Adipocyte (in vitro differentiated cells): ENCODE measurements at regions not wholly inside any gene's neighbourhood (a gene's known extent, or its start where the extent isn't known, plus 50 kb on each side); places are given as distances from the start of the nearest gene placed in this dataset.

ENCODE experiments used
- DNase-seq: peaks from one replicate; pipeline ENCODE4 v3.0.0-alpha.2; 2015; ENCODE audit warnings: low read depth
- H3K27me3 ChIP-seq: replicated peaks from 2 replicates; pipeline ENCODE4 v1.7.0; 2013; ENCODE audit warnings: mild to moderate bottlenecking, low read length, moderate library complexity; ENCODE audit not compliant: control insufficient read depth, insufficient read depth
- H3K36me3 ChIP-seq: 2 replicates; pipeline ENCODE4 v1.7.0; 2013; ENCODE audit warnings: low read length, mild to moderate bottlenecking, moderate library complexity; ENCODE audit not compliant: control insufficient read depth, insufficient read depth, severe bottlenecking
- H3K4me1 ChIP-seq: 2 replicates; pipeline ENCODE4 v1.7.0; 2013; ENCODE audit warnings: mild to moderate bottlenecking, low read length, moderate library complexity; ENCODE audit not compliant: control insufficient read depth, insufficient read depth
- H3K4me3 ChIP-seq: 2 replicates; pipeline ENCODE4 v1.7.0; 2013; ENCODE audit warnings: mild to moderate bottlenecking, low read length, moderate library complexity
- H3K9ac ChIP-seq: 2 replicates; pipeline ENCODE4 v1.7.0; 2013; ENCODE audit warnings: mild to moderate bottlenecking, low read length, moderate library complexity
- H3K9me3 ChIP-seq: 2 replicates; pipeline ENCODE4 v1.7.0; 2013; ENCODE audit warnings: mild to moderate bottlenecking, low read length, moderate library complexity; ENCODE audit not compliant: control insufficient read depth

GRCh38 chr5:159644053-159644452 is 272.2 kb upstream of the ADRA1B start:
- Histone ChIP-seq H3K9me3 (no peaks in the 10 kb centered on the region), H3K36me3 (no peaks in the 10 kb centered on the region), H3K4me1 (no peaks in the 10 kb centered on the region), H3K4me3 (no peak overlapping the region), H3K9ac (no peak overlapping the region), H3K27me3 (peaks cover 24% of the 10 kb centered on the region)
- DNase-seq = no peak

- Histone ChIP-seq H3K4me1 (no peaks in the 10 kb centered on the region), H3K9ac (no peak overlapping the region), H3K27me3 (peaks cover 24% of the 10 kb centered on the region), H3K36me3 (no peaks in the 10 kb centered on the region), H3K4me3 (no peak overlapping the region), H3K9me3 (no peaks in the 10 kb centered on the region)
- DNase-seq = no peak
Measured at GRCh38 chr5:159645179-159645846, 271.0 kb upstream of the ADRA1B start.

- Histone ChIP-seq H3K27me3 (peaks cover 15% of the 10 kb centered on the region), H3K4me3 (no peak overlapping the region), H3K9ac (no peak overlapping the region), H3K4me1 (no peaks in the 10 kb centered on the region), H3K9me3 (no peaks in the 10 kb centered on the region), H3K36me3 (no peaks in the 10 kb centered on the region)
- DNase-seq = no peak
Measured at GRCh38 chr5:159650803-159651202, 265.5 kb upstream of the ADRA1B start.

- H3K27me3 ChIP-seq = peaks cover 13% of the 10 kb centered on the region
- no peaks in the 10 kb centered on the region for H3K9me3 ChIP-seq
- no peak overlapping the region for H3K9ac ChIP-seq
- no peaks in the 10 kb centered on the region for H3K36me3 ChIP-seq
- no peak overlapping the region for H3K4me3 ChIP-seq
- H3K4me1 ChIP-seq = no peaks in the 10 kb centered on the region
- no peak for DNase-seq
Measured at GRCh38 chr5:159655757-159656409, 260.4 kb upstream of the ADRA1B start.

GRCh38 chr5:159657298-159657697 is 259.0 kb upstream of the ADRA1B start:
- Histone ChIP-seq H3K9me3 (no peaks in the 10 kb centered on the region), H3K9ac (no peak overlapping the region), H3K36me3 (no peaks in the 10 kb centered on the region), H3K27me3 (peaks cover 13% of the 10 kb centered on the region), H3K4me1 (no peaks in the 10 kb centered on the region), H3K4me3 (no peak overlapping the region)
- no peak for DNase-seq

- H3K9ac ChIP-seq = no peak overlapping the region
- H3K4me1 ChIP-seq = no peaks in the 10 kb centered on the region
- no peak overlapping the region for H3K4me3 ChIP-seq
- H3K27me3 ChIP-seq = peaks cover 10% of the 10 kb centered on the region
- no peaks in the 10 kb centered on the region for H3K36me3 ChIP-seq
- no peak for DNase-seq
- no peaks in the 10 kb centered on the region for H3K9me3 ChIP-seq
Measured at GRCh38 chr5:159657771-159658170, 258.5 kb upstream of the ADRA1B start.

GRCh38 chr5:159658266-159658925 is 257.9 kb upstream of the ADRA1B start:
- H3K36me3 ChIP-seq = no peaks in the 10 kb centered on the region
- H3K9ac ChIP-seq = no peak overlapping the region
- no peak for DNase-seq
- peaks cover 10% of the 10 kb centered on the region for H3K27me3 ChIP-seq
- H3K4me1 ChIP-seq = no peaks in the 10 kb centered on the region
- no peaks in the 10 kb centered on the region for H3K9me3 ChIP-seq
- H3K4me3 ChIP-seq = no peak overlapping the region

- Histone ChIP-seq H3K9me3 (no peaks in the 10 kb centered on the region), H3K36me3 (no peaks in the 10 kb centered on the region), H3K4me1 (no peaks in the 10 kb centered on the region), H3K9ac (no peak overlapping the region), H3K27me3 (peaks cover 6% of the 10 kb centered on the region), H3K4me3 (no peak overlapping the region)
- no peak for DNase-seq
Measured at GRCh38 chr5:159660401-159660800, 255.9 kb upstream of the ADRA1B start.

- Histone ChIP-seq H3K4me3 (no peak overlapping the region), H3K27me3 (no peaks in the 10 kb centered on the region), H3K9me3 (no peaks in the 10 kb centered on the region), H3K36me3 (no peaks in the 10 kb centered on the region), H3K9ac (no peak overlapping the region), H3K4me1 (no peaks in the 10 kb centered on the region)
- DNase-seq = peak; percentile 37
Measured at GRCh38 chr5:159663986-159664385, 252.3 kb upstream of the ADRA1B start.

- Histone ChIP-seq H3K4me1 (no peaks in the 10 kb centered on the region), H3K4me3 (no peak overlapping the region), H3K9ac (no peak overlapping the region), H3K9me3 (no peaks in the 10 kb centered on the region), H3K27me3 (peaks cover 3% of the 10 kb centered on the region), H3K36me3 (no peaks in the 10 kb centered on the region)
- DNase-seq = no peak
Measured at GRCh38 chr5:159667286-159667685, 249.0 kb upstream of the ADRA1B start.

GRCh38 chr5:159668556-159668955 is 247.7 kb upstream of the ADRA1B start:
- no peak overlapping the region for H3K9ac ChIP-seq
- H3K9me3 ChIP-seq = peaks cover 1% of the 10 kb centered on the region
- no peaks in the 10 kb centered on the region for H3K4me1 ChIP-seq
- no peak overlapping the region for H3K4me3 ChIP-seq
- peaks cover 5% of the 10 kb centered on the region for H3K27me3 ChIP-seq
- DNase-seq = no peak
- no peaks in the 10 kb centered on the region for H3K36me3 ChIP-seq
